ENCODE measurements at regions not wholly inside any gene's neighbourhood (a gene's known extent, or its start where the extent isn't known, plus 50 kb on each side); places are given as distances from the start of the nearest gene placed in this dataset.

GRCh38 chr1:57479471-57479870, 55.6 kb upstream of the DAB1 start:
- Histone ChIP-seq H3K4me1 (ENCODE audit: control insufficient read depth in 4 of 4, insufficient read depth in 4 of 4, low read length in 3 of 4) (no peaks in the 10 kb centered on the region), H3K36me3 (ENCODE audit: control insufficient read depth in 4 of 4, insufficient read depth in 3 of 4, low read depth in 1 of 4, low read length in 3 of 4) (no peaks in the 10 kb centered on the region), H3K9ac (ENCODE audit: low read depth in 1 of 2, low read length in 2 of 2) (no peak overlapping the region), H3K27me3 (ENCODE audit: control insufficient read depth in 4 of 4, insufficient read depth in 4 of 4, low read length in 3 of 4) (no peaks in the 10 kb centered on the region), H3K27ac (ENCODE audit: low read depth in 1 of 2, low read length in 2 of 2) (no peak overlapping the region), H3K9me3 (ENCODE audit: control insufficient read depth in 4 of 4, low read length in 3 of 4) (no peaks in the 10 kb centered on the region), H3K4me3 (ENCODE audit: low read depth in 1 of 3, low read length in 3 of 3) (no peak overlapping the region)
- DNase-seq (ENCODE audit: low spot score), result no peak
- TF ChIP-seq SP1 (IDR thresholded peaks at IDR 0.05) (no peak), JUND (IDR thresholded peaks at IDR 0.05) (no peak), ZBTB33 (IDR thresholded peaks at IDR 0.05) (no peak), REST (IDR thresholded peaks at IDR 0.05) (no peak), FOXA1 (IDR thresholded peaks at IDR 0.05) (no peak), FOXA2 (IDR thresholded peaks at IDR 0.05) (no peak), EGR1 (IDR thresholded peaks at IDR 0.05; ENCODE audit: low read depth in 2 of 2) (no peak), NR2F2 (IDR thresholded peaks at IDR 0.05) (no peak), ATF3 (IDR thresholded peaks at IDR 0.05) (no peak), HNF4G (IDR thresholded peaks at IDR 0.05) (no peak), RXRA (IDR thresholded peaks at IDR 0.05) (no peak), MAX (IDR thresholded peaks at IDR 0.05) (no peak)
- TF ChIP-seq, protein P1, sequence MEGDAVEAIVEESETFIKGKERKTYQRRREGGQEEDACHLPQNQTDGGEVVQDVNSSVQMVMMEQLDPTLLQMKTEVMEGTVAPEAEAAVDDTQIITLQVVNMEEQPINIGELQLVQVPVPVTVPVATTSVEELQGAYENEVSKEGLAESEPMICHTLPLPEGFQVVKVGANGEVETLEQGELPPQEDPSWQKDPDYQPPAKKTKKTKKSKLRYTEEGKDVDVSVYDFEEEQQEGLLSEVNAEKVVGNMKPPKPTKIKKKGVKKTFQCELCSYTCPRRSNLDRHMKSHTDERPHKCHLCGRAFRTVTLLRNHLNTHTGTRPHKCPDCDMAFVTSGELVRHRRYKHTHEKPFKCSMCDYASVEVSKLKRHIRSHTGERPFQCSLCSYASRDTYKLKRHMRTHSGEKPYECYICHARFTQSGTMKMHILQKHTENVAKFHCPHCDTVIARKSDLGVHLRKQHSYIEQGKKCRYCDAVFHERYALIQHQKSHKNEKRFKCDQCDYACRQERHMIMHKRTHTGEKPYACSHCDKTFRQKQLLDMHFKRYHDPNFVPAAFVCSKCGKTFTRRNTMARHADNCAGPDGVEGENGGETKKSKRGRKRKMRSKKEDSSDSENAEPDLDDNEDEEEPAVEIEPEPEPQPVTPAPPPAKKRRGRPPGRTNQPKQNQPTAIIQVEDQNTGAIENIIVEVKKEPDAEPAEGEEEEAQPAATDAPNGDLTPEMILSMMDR (IDR thresholded peaks at IDR 0.05; ENCODE audit: low read depth, low read length, missing input control), result no peak

GRCh38 chr1:57475366-57475765, 51.5 kb upstream of the DAB1 start:
- H3K36me3 ChIP-seq (ENCODE audit: control insufficient read depth in 4 of 4, insufficient read depth in 3 of 4, low read depth in 1 of 4, low read length in 3 of 4), result no peaks in the 10 kb centered on the region
- H3K9me3 ChIP-seq (ENCODE audit: control insufficient read depth in 4 of 4, low read length in 3 of 4), result no peaks in the 10 kb centered on the region
- no peak overlapping the region for H3K9ac ChIP-seq (ENCODE audit: low read depth in 1 of 2, low read length in 2 of 2)
- 96% methylated on average over 5 of the region's 5 CpGs for WGBS
- no peak overlapping the region for H3K4me3 ChIP-seq (ENCODE audit: low read depth in 1 of 3, low read length in 3 of 3)
- H3K27ac ChIP-seq (ENCODE audit: low read depth in 1 of 2, low read length in 2 of 2), result no peak overlapping the region
- H3K4me1 ChIP-seq (ENCODE audit: control insufficient read depth in 4 of 4, insufficient read depth in 4 of 4, low read length in 3 of 4), result no peaks in the 10 kb centered on the region
- DNase-seq (ENCODE audit: low spot score), result no peak
- TF ChIP-seq FOXA1 (IDR thresholded peaks at IDR 0.05), result no peak
- no peak for TF ChIP-seq RXRA (IDR thresholded peaks at IDR 0.05)
- TF ChIP-seq JUND (IDR thresholded peaks at IDR 0.05), result no peak
- TF ChIP-seq HNF4A (conservative IDR thresholded peaks at IDR 0.05), result no peak
- TF ChIP-seq REST (IDR thresholded peaks at IDR 0.05), result no peak
- TF ChIP-seq GABPA (IDR thresholded peaks at IDR 0.05 in 1 of 2, conservative IDR thresholded peaks at IDR 0.05 in 1 of 2), result no peak
- TF ChIP-seq MAX (IDR thresholded peaks at IDR 0.05), result no peak
- TF ChIP-seq RAD21 (IDR thresholded peaks at IDR 0.05), result no peak
- H3K27me3 ChIP-seq (ENCODE audit: control insufficient read depth in 4 of 4, insufficient read depth in 4 of 4, low read length in 3 of 4), result no peaks in the 10 kb centered on the region

Measured in liver (tissue), 8 donors.